H1 (cell line): ENCODE measurements at regions not wholly inside any gene's neighbourhood (a gene's known extent, or its start where the extent isn't known, plus 50 kb on each side); places are given as distances from the start of the nearest gene placed in this dataset.

Source experiments
- ATF3 ChIP-seq: IDR thresholded peaks from 2 replicates; pipeline ENCODE4 v1.6.1; 2011; ENCODE audit warnings: low read depth, mild to moderate bottlenecking, low read length; ENCODE audit not compliant: insufficient read depth
- CBX5 ChIP-seq: fragments of 300-800, 300-1000 bp; sonication (generic); IDR thresholded peaks from 2 replicates; pipeline ENCODE4 v1.7.1; 2016; ENCODE audit warnings: antibody characterized with exemption, low read length, low read depth
- CHD7 ChIP-seq: fragments of 300-600 bp; sonication (generic); IDR thresholded peaks from 2 replicates; pipeline ENCODE4 v1.7.1; 2012; ENCODE audit warnings: low read length, moderate library complexity, mild to moderate bottlenecking, inconsistent platforms; ENCODE audit not compliant: insufficient replicate concordance
- GABPA ChIP-seq: IDR thresholded peaks from 2 replicates; pipeline ENCODE4 v1.6.1; 2011; ENCODE audit warnings: mild to moderate bottlenecking, low read length, moderate library complexity, borderline replicate concordance; ENCODE audit not compliant: insufficient read depth
- HDAC2 ChIP-seq, 2 experiments: fragments of 300-600 bp in 1 of 2; sonication (generic) in 1 of 2; IDR thresholded peaks; 2 replicates each; pipeline ENCODE4 v1.6.1; 2011 to 2012; ENCODE audit warnings: low read depth in 2 of 2, low read length in 2 of 2, mild to moderate bottlenecking in 2 of 2, moderate library complexity in 2 of 2, borderline replicate concordance in 1 of 2, inconsistent platforms in 1 of 2
- JUND ChIP-seq: IDR thresholded peaks from 2 replicates; pipeline ENCODE4 v1.6.1; 2011; ENCODE audit warnings: mild to moderate bottlenecking, improper control_type of control experiment, low read length
- POLR2AphosphoS5 ChIP-seq: IDR thresholded peaks from 2 replicates; pipeline ENCODE4 v1.6.1; 2011; ENCODE audit warnings: low read depth, low read length
- POU5F1 ChIP-seq: IDR thresholded peaks from 2 replicates; pipeline ENCODE4 v1.6.1; 2011; ENCODE audit warnings: low read depth, mild to moderate bottlenecking, low read length, moderate library complexity
- RBBP5 ChIP-seq: IDR thresholded peaks from 2 replicates; pipeline ENCODE4 v1.7.1; 2012; ENCODE audit warnings: low read depth, mild to moderate bottlenecking, inconsistent platforms, low read length, moderate library complexity, borderline replicate concordance
- SP4 ChIP-seq: IDR thresholded peaks from 2 replicates; pipeline ENCODE4 v1.6.1; 2012; ENCODE audit warnings: low read length, inconsistent platforms
- TAF7 ChIP-seq: optimal IDR thresholded peaks from 2 replicates; pipeline ENCODE3; 2011; ENCODE audit warnings: low read depth, mild to moderate bottlenecking, inconsistent platforms, low read length, moderate library complexity, borderline replicate concordance

- no peak for TF ChIP-seq CHD7
- no peak for TF ChIP-seq ATF3
- no peak for TF ChIP-seq POU5F1
- no peak for TF ChIP-seq HDAC2 (IDR thresholded peaks at IDR 0.05; ENCODE audit: borderline replicate concordance in 1 of 2, low read depth in 2 of 2, low read length in 2 of 2)
- TF ChIP-seq GABPA, result no peak
- TF ChIP-seq SP4, result no peak
- TF ChIP-seq JUND, result no peak
- no peak for TF ChIP-seq POLR2AphosphoS5
- TF ChIP-seq TAF7, result no peak
- TF ChIP-seq RBBP5, result no peak
- no peak for TF ChIP-seq CBX5
Measured at GRCh38 chr6:156434795-156435190, 342.4 kb upstream of the ARID1B start (continued).
